NCI-H526 (cell line): ENCODE measurements at regions not wholly inside any gene's neighbourhood (a gene's known extent, or its start where the extent isn't known, plus 50 kb on each side); places are given as distances from the start of the nearest gene placed in this dataset.
"Not testable (repeated sequence)": the region's sequence is repeated elsewhere in the genome, so short reads cannot be mapped to it uniquely, and the experiment has no call there.

Source experiments
- DNase-seq, 2 experiments: peaks; one replicate each; lab custom pipeline; 2025; lab: John Stamatoyannopoulos, UW

DNA sequence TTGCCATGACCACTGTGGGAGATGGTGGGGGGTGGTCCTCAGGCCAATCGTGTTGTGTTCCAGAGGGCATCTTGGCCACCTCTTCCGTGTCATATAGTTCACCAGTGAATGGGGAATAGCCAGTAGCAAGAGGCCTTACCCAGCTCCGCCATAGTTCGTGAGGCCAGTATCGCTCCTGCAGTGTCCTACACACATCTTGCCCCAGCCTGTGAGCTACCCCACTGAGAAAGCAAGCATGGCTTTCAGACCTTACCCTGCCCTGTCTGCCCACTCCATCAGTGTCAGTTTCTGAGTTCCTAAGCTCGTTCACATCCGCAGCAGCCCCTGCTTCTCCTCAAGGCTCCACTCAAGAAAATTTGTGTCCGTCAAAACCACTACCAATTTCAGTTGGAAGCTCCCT, 586.0 kb upstream of the PABPC5 start:
- DNase-seq = not testable (repeated sequence)

DNA sequence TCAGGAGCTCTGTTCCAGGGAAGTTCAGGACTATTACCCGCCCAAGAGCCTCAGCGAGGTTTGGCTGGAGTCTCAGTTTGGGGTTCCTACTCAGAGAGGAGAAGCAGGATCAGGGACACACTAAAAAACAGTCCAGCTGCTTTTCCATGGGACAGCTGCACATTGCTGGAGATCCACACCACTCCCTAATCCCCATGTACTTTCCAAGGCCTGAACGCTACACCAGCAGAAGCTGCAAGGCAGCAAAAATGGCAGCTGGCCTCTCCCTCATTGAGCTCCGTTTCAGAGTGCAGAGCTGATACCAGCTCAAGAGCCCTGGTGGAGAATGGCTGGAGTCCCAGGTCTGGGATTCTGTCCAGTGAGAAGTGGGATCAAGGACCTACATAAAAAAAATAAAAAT, 551.2 kb upstream of the PABPC5 start:
- no peak for DNase-seq

DNA sequence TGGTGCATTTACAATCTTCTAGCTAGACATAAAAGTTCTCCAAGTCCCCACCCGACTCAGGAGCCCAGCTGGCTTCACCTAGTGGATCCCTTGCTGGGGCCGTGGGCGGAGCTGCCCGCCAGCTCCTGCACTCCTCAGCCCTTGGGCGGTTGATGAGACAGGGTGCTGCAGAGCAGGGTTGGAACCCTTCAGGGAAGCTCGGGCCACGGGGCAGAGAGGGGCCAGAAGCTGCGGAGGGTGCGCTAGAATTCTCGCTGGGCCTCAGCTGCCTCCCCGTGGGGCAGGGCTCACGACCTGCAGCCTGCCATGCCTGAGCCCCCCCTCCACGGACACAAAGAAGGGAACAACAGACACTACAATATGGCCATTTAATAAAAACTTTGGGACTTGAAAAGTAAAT, 519.8 kb upstream of the PABPC5 start:
- DNase-seq = not testable (repeated sequence)

DNA sequence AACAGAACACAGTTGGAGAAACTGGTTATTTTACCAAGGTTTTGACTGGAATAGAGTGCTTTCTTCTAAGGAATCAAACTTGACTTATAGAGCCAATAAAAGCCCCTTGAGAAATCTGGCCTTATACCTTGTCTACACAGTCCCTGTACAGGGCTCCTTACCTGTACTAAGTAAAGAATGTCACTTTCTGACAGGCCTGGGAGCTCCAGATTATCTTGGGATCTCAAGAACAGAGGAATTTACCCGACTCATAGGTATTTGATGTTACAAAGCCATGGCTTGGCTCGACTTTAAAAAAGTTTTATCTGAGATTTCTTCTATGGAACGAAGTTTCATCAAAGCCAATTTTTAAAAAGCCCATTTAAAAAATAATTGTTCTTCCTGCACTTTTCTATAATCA, 487.8 kb upstream of the PABPC5 start:
- not testable (repeated sequence) for DNase-seq

DNA sequence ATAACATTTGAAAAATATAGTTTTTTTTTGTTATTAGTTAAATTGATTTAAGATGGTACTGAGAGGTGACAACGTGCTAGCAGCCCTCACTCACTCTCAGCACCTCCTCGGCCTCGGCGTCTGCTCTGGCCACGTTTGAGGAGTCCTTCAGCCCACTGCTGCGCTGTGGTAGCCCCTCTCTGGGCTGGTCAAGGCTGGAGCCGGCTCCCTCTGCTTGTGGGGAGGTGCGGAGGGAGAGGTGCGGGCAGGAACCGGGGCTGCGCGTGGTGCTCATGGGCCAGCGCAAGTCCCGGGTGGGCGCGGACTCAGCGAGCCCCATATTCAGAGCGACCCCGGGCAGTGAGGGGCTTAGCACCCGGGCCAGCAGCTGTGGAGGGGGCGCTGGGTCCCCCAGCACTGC, 439.4 kb upstream of the PABPC5 start:
- DNase-seq = not testable (repeated sequence)

DNA sequence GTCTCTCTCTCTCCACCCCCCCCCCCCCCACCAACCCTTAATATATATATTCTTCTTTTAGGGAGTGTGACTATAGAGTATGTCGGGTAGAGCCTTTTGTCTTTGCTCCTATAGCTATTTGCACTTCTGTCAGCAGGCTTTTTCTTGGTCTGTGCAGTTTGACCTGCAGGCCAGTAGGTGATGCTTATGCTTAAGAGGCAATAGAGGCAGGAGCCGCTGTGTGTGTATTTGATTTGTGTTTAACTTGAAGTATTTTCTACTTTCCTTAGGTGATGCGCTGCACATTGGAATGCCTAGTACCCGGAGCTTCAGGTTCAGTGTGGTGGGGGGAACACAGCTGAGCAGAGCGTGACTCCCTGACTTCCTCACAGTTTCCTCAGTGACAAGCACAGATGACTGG, 416.5 kb upstream of the PABPC5 start:
- DNase-seq = not testable (repeated sequence)

DNA sequence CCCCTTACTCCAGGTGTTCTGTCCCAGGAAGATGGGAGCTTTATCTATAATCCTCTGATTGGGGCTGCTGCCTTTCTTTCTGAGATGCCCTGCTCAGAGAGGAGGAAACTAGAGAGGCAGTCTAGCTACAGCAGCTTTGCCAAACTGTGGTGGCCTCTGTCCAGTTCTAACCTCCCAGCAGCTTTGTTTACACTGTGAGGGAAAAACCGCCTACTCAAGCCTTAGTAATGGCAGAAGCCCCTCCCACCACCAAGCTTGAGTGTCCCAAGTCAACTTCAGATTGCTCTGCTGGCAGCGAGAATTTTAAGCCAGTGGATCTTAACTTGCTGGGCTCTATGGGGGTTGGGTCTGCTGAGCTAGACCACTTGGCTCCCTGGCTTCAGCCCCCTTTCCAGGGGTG, 394.9 kb upstream of the PABPC5 start:
- no peak for DNase-seq

DNA sequence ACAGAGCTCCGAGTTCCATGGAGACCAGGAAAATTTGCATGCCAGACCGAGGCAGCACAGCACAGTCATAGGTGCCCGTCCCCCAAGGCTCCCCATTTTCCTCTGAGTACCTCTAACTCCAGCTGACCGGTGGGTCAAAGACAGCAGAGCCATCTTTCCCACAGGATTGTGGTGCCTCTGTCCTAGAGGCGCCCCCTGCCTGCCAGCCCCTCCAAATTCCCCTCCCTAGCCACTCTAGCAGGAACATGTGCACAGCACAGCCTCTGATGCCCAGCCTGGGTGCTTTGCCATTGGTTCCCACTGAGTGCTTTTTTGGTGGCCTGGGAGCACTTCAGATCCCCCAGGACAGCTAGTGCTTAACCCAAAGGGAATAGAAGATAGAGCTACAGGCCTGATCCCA, 368.5 kb upstream of the PABPC5 start:
- peak in 1 of 2 experiments; percentile 29 for DNase-seq

DNA sequence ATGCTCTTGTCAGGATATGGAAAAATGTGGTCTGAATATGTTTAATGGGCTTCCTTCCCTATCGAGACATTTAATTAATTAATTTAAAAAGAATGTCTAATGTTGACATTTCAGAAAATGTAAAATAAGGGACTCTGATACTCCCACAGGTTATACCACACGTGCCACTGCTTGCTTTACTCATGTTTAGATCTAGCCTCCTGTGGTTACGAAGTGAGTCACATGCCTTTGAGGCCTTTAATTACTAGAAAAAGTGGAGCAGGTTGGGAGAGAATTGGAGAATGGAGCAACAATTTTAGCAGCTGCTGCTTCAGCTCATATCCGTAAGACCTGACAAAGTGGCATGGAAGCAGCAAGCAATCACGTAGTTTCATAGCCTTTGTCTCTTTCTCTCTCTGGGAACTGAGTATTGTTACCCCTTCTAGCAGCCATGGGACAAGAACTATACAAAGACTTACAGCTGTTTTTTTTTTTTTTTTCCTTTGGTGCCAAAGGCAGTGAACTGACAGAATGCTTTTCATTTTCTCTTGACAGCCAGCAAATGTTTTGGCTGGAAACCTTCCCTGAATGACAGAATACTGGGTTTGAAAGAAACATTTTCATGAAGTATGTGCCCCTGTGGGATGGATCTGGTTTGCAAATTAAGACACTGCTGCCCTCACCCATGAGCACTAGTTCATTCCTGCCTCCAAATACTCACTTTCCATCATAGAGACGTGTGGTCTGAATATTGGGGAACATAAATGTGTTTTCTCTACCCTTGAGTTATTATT, 355.1 kb upstream of the PABPC5 start:
- DNase-seq = no peak

DNA sequence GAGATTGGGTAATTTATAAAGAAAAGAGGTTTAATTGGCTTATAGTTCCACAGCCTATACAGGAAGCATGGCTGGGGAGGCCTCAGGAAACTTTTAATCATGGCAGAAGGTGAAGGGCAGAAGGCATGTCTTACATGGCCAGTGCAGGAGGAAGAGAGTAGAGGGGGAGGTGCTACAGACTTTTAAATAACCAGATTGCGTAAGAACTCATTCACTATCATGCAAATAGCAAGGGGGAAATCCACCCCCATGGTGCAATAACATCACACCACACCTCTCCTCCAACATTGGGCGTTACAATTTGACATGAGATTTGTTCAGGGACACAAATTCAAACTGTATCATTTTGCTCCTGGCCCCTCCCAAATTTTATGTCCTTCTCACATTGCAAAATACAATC, 353.8 kb upstream of the PABPC5 start:
- DNase-seq = no peak

DNA sequence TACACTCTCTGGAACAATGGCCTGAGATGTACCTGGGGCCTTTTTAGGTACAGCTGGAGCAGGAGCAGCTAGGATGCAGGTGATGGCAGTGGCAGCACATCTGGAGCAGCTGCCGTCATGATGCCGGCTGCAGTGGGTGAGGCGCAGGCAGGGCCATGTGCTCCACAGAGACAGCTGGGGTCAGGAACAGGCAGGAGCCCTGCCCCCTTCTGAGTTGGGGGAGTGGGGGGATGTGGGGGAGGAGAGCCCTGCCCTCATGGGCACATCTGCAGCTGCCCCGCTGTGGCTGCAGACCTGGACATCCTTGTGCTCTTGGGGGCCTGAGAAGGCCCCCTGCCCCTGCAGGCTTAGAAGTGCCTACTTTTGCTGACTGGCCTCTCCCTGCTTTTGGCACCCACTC, 352.8 kb upstream of the PABPC5 start:
- no peak for DNase-seq

DNA sequence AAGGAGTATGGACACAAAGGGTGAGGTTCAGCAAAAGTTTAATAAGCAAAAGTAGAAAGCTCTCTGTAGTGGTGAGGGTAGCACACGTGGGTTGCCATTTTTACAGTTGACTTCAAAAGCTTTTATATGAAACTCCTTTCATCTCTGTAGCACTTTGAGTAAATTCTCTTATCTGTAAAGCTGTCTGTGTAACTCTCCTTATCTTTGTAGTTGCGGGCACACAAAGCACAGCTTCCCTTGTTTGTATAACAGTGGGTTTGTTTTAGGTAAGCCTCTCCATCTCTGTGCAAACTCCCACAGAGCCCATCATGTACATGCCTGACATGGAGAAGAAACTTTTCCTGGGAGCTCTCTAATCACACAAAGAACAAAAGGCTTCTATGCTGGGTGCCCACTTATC, 325.9 kb upstream of the PABPC5 start:
- no peak for DNase-seq

DNA sequence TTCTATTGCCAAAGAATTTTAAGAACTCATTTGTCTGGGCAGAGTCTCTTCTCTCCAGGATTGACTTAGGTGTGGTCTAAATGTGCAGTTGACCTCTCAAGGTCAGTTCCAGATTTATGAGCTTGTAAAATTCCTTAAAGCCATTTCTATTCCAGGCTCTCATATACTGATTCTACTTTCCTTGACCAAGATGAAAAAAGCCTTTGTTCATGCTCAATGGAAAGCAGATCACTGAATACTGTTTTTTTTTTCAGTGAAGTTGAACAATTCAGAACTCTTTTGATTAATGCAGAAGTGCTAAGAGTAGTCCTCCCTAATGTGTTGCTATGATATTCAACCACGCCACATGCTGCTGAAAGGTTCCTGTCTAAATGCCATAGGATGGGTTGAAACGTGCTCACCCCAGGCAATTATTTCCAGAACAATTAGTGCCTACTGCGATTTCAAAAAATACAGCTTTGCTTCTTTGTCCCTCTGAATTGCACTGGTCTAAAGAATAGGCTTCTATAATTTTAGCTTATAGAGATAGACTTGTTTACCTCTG, 312.4 kb upstream of the PABPC5 start:
- DNase-seq = no peak

DNA sequence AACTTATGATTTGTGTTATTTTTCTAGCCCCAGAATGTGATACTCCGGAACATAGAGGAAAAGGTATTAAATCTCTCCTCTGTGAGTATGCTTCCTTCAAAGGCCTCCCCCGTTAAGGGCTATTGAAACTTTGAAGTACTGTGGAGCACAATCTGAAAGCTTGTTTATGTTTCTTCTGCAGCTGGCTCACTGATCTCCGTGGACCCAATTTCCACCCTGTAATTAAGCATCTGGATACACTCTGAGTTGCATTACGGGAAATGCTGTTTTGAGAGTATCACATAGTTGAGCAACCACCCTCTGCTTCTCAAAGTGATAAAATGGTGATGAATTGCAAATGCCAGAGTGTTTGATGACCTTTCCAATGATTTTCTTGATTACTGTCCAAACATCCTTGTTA, 296.8 kb upstream of the PABPC5 start:
- no peak for DNase-seq
